HEK293 (cell line): ENCODE measurements at regions not wholly inside any gene's neighbourhood (a gene's known extent, or its start where the extent isn't known, plus 50 kb on each side); places are given as distances from the start of the nearest gene placed in this dataset.

Experiments
- CTCF ChIP-seq: fragments of 450-650 bp; formaldehyde crosslinking; IDR thresholded peaks from 2 replicates; pipeline ENCODE4 v1.5.1; 2016; ENCODE audit warnings: missing biosample characterization, missing genetic modification characterization
- REPIN1 ChIP-seq: fragments of 450-650 bp; formaldehyde crosslinking; IDR thresholded peaks from 2 replicates; pipeline ENCODE4 v1.5.1; 2017; ENCODE audit warnings: missing biosample characterization, missing genetic modification characterization, low read depth
- REST ChIP-seq: fragments of 450-650 bp; formaldehyde crosslinking; IDR thresholded peaks from 2 replicates; pipeline ENCODE4 v1.5.1; 2016; ENCODE audit warnings: missing biosample characterization, missing genetic modification characterization
- YY1 ChIP-seq: fragments of 450-650 bp; formaldehyde crosslinking; IDR thresholded peaks from 2 replicates; pipeline ENCODE4 v1.5.1; 2018; ENCODE audit warnings: missing biosample characterization, missing genetic modification characterization
- ZBTB11 ChIP-seq: fragments of 450-650 bp; formaldehyde crosslinking; conservative IDR thresholded peaks from 2 replicates; pipeline ENCODE4 v1.5.1; 2016; ENCODE audit warnings: low read depth, missing biosample characterization, missing genetic modification characterization
- ZNF214 ChIP-seq: fragments of 450-650 bp; formaldehyde crosslinking; IDR thresholded peaks from 2 replicates; pipeline ENCODE4 v1.5.1; 2017; ENCODE audit warnings: missing biosample characterization, mild to moderate bottlenecking, missing genetic modification characterization, borderline replicate concordance
- ZNF362 ChIP-seq: fragments of 450-650 bp; formaldehyde crosslinking; IDR thresholded peaks from 2 replicates; pipeline ENCODE4 v1.5.1; 2016; ENCODE audit warnings: missing biosample characterization, missing genetic modification characterization
- ZNF792 ChIP-seq: fragments of 450-650 bp; formaldehyde crosslinking; IDR thresholded peaks from 2 replicates; pipeline ENCODE4 v1.5.1; 2016; ENCODE audit warnings: missing biosample characterization, missing genetic modification characterization

- no peak for TF ChIP-seq YY1 (tag by site-specific recombination)
- no peak for TF ChIP-seq CTCF
- no peak for TF ChIP-seq ZBTB11 (tag by site-specific recombination)
- no peak for TF ChIP-seq ZNF792
- TF ChIP-seq REST (tag by site-specific recombination) = no peak
- TF ChIP-seq REPIN1 (tag by site-specific recombination) = no peak
- TF ChIP-seq ZNF362 (tag by site-specific recombination) = no peak
- TF ChIP-seq ZNF214 (tag by site-specific recombination) = no peak
Measured at GRCh38 chr5:126220725-126221124, 202.5 kb upstream of the GRAMD2B start.
